ENCODE measurements at regions not wholly inside any gene's neighbourhood (a gene's known extent, or its start where the extent isn't known, plus 50 kb on each side); places are given as distances from the start of the nearest gene placed in this dataset.

DNA sequence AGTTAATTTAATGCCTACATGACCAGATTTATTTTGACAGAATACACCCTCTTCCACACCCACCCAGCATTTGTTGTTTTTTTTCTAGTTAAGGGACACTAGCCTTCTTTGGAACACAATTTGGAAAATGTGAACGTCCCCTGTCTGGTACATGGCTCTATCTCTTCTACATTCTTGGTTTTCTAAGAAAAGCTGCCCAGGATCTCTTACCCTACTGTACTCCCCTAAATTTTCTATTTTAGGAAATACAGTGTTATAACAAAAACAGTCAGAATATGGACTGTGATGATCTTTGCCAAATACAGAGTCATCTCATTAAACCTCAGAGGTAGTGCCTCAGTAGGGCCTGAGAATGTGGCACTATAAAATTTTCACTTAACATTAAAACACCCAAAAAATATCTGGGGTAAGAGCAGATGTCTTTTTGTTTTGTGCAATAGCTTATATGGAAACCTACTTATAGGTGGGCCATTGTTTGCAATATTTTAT, 93.1 kb upstream of the SPON1 start:
- H3K27ac ChIP-seq (ENCODE audit: low read length) = no peak overlapping the region
- H3K27me3 ChIP-seq (replicated peaks; ENCODE audit: insufficient read depth, low read length) = no peaks in the 10 kb centered on the region
- H3K36me3 ChIP-seq (replicated peaks; ENCODE audit: insufficient read depth, low read length) = no peaks in the 10 kb centered on the region
- no peak overlapping the region for H3K4me2 ChIP-seq (ENCODE audit: low read depth, low read length)
- H3K79me2 ChIP-seq (ENCODE audit: low read length) = no peaks in the 10 kb centered on the region
- no peaks in the 10 kb centered on the region for H4K20me1 ChIP-seq (ENCODE audit: insufficient read depth, low read length)
- H2AFZ ChIP-seq (ENCODE audit: low read length) = no peak overlapping the region
- no peaks in the 10 kb centered on the region for H3F3A ChIP-seq (ENCODE audit: insufficient read depth, low read length)
- no peaks in the 10 kb centered on the region for H3K9me2 ChIP-seq (replicated peaks; ENCODE audit: insufficient read depth, low read length)
- no peak overlapping the region for H3K4me3 ChIP-seq (ENCODE audit: low read length)
- no peak for DNase-seq
- no peaks in the 10 kb centered on the region for H3K9me3 ChIP-seq (replicated peaks; ENCODE audit: insufficient read depth, low read length)
- H3K9ac ChIP-seq (ENCODE audit: low read length) = no peak overlapping the region
- no peak for TF ChIP-seq EZH2phosphoT487 (IDR thresholded peaks at IDR 0.05; ENCODE audit: low read length)
- TF ChIP-seq EZH2 (optimal IDR thresholded peaks at IDR 0.05; ENCODE audit: low read depth, low read length) = no peak
- TF ChIP-seq CTCF (IDR thresholded peaks at IDR 0.05; ENCODE audit: low read length) = no peak
- no peaks in the 10 kb centered on the region for H3K4me1 ChIP-seq (ENCODE audit: low read length)

DNA sequence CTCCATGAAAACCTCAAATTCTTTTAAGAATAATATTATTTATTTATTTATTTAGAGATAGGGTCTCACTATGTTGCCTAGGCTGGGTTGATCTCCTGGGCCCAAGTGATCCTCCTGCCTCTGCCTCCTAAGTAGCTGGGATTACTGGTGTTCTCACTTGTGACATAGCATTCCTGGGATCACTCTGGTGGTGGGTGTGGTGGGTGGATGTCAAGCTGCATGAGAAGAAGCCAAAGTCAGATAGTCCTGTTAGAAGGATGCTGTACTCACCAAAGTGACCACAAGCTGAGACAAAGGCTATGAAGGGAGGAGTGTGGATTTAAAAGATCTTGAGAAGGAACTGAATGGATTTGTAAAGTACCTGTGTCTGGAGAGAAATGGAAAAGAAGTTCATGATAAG, 87.9 kb upstream of the SPON1 start:
- no peak for DNase-seq
- H3K4me1 ChIP-seq (ENCODE audit: low read length) = no peaks in the 10 kb centered on the region
- no peaks in the 10 kb centered on the region for H3K79me2 ChIP-seq (ENCODE audit: low read length)
- no peaks in the 10 kb centered on the region for H3K9me2 ChIP-seq (replicated peaks; ENCODE audit: insufficient read depth, low read length)
- H3K27me3 ChIP-seq (replicated peaks; ENCODE audit: insufficient read depth, low read length) = no peaks in the 10 kb centered on the region
- H3K36me3 ChIP-seq (replicated peaks; ENCODE audit: insufficient read depth, low read length) = no peaks in the 10 kb centered on the region
- no peaks in the 10 kb centered on the region for H3K9me3 ChIP-seq (replicated peaks; ENCODE audit: insufficient read depth, low read length)
- no peak overlapping the region for H3K4me2 ChIP-seq (ENCODE audit: low read depth, low read length)
- H2AFZ ChIP-seq (ENCODE audit: low read length) = no peak overlapping the region
- TF ChIP-seq EZH2phosphoT487 (IDR thresholded peaks at IDR 0.05; ENCODE audit: low read length) (no peak), CTCF (IDR thresholded peaks at IDR 0.05; ENCODE audit: low read length) (no peak), EZH2 (optimal IDR thresholded peaks at IDR 0.05; ENCODE audit: low read depth, low read length) (no peak)
- H3F3A ChIP-seq (ENCODE audit: insufficient read depth, low read length) = no peaks in the 10 kb centered on the region
- H3K27ac ChIP-seq (ENCODE audit: low read length) = no peak overlapping the region
- no peak overlapping the region for H3K9ac ChIP-seq (ENCODE audit: low read length)
- H3K4me3 ChIP-seq (ENCODE audit: low read length) = no peak overlapping the region
- no peaks in the 10 kb centered on the region for H4K20me1 ChIP-seq (ENCODE audit: insufficient read depth, low read length)

DNA sequence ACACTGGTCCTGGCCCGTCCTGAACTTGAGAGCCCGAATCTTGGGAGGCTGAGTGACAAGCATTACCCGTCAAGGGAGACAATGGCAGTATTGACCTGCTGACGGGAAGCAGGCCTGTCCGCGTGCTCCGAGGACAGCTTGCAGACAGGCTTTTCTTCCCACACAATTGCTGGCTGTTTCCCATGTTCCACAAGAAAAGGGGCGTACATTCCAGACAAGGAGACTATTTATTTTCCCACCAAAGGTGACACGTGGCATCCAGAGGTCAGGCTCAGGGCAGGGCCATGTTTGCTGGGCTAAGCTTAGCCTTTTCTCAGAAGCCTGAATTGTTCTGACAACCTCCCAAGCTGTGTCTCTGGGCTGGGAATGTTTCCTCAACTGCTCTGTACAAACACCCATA, 86.9 kb upstream of the SPON1 start:
- no peaks in the 10 kb centered on the region for H3K79me2 ChIP-seq (ENCODE audit: low read length)

More for the DNA sequence above, 86.9 kb upstream of the SPON1 start:
- H3K9me3 ChIP-seq (replicated peaks; ENCODE audit: insufficient read depth, low read length) = no peaks in the 10 kb centered on the region
- no peak overlapping the region for H3K4me3 ChIP-seq (ENCODE audit: low read length)
- H3K4me1 ChIP-seq (ENCODE audit: low read length) = no peaks in the 10 kb centered on the region
- H3K36me3 ChIP-seq (replicated peaks; ENCODE audit: insufficient read depth, low read length) = no peaks in the 10 kb centered on the region
- H3K27ac ChIP-seq (ENCODE audit: low read length) = no peak overlapping the region
- no peaks in the 10 kb centered on the region for H3F3A ChIP-seq (ENCODE audit: insufficient read depth, low read length)
- no peak overlapping the region for H3K9ac ChIP-seq (ENCODE audit: low read length)
- H3K27me3 ChIP-seq (replicated peaks; ENCODE audit: insufficient read depth, low read length) = no peaks in the 10 kb centered on the region
- H3K9me2 ChIP-seq (replicated peaks; ENCODE audit: insufficient read depth, low read length) = no peaks in the 10 kb centered on the region
- no peak overlapping the region for H2AFZ ChIP-seq (ENCODE audit: low read length)
- no peak for TF ChIP-seq EZH2 (optimal IDR thresholded peaks at IDR 0.05; ENCODE audit: low read depth, low read length)
- TF ChIP-seq CTCF (IDR thresholded peaks at IDR 0.05; ENCODE audit: low read length) = no peak
- no peak for TF ChIP-seq EZH2phosphoT487 (IDR thresholded peaks at IDR 0.05; ENCODE audit: low read length)
- no peak for DNase-seq
- H3K4me2 ChIP-seq (ENCODE audit: low read depth, low read length) = no peak overlapping the region
- H4K20me1 ChIP-seq (ENCODE audit: insufficient read depth, low read length) = no peaks in the 10 kb centered on the region

Measured in MM.1S (cell line).